ENCODE measurements at regions not wholly inside any gene's neighbourhood (a gene's known extent, or its start where the extent isn't known, plus 50 kb on each side); places are given as distances from the start of the nearest gene placed in this dataset.

- TF ChIP-seq CTCF (conservative IDR thresholded peaks at IDR 0.05) (no peak), ZFX (IDR thresholded peaks at IDR 0.05) (no peak)
Measured at GRCh38 chr10:61040399-61041016, 96.5 kb upstream of the RHOBTB1 start.
